IPS-18a (cell line): ENCODE measurements at regions not wholly inside any gene's neighbourhood (a gene's known extent, or its start where the extent isn't known, plus 50 kb on each side); places are given as distances from the start of the nearest gene placed in this dataset.
"Not testable (repeated sequence)": the region's sequence is repeated elsewhere in the genome, so short reads cannot be mapped to it uniquely, and the experiment has no call there.

Source experiments
- H3K27ac ChIP-seq: one replicate; pipeline ENCODE4 v1.5.1; 2013; ENCODE audit warnings: low read length
- H3K27me3 ChIP-seq: one replicate; pipeline ENCODE4 v1.6.1; 2013; ENCODE audit warnings: mild to moderate bottlenecking, low read length; ENCODE audit not compliant: control insufficient read depth, insufficient read depth
- H3K36me3 ChIP-seq: one replicate; pipeline ENCODE4 v1.6.1; 2013; ENCODE audit warnings: low read depth, low read length; ENCODE audit not compliant: control insufficient read depth
- H3K4me1 ChIP-seq: one replicate; pipeline ENCODE4 v1.6.1; 2013; ENCODE audit warnings: low read depth, low read length; ENCODE audit not compliant: control insufficient read depth
- H3K4me3 ChIP-seq: one replicate; pipeline ENCODE4 v1.5.1; 2013; ENCODE audit warnings: low read length
- H3K9ac ChIP-seq: one replicate; pipeline ENCODE4 v1.6.1; 2013; ENCODE audit warnings: mild to moderate bottlenecking, low read length, moderate library complexity
- H3K9me3 ChIP-seq: one replicate; pipeline ENCODE4 v1.6.1; 2013; ENCODE audit warnings: low read depth, low read length; ENCODE audit not compliant: control insufficient read depth

- not testable (repeated sequence) for H3K4me1 ChIP-seq, H3K4me3 ChIP-seq, H3K36me3 ChIP-seq, H3K27me3 ChIP-seq, H3K9ac ChIP-seq, H3K27ac ChIP-seq, H3K9me3 ChIP-seq
Observed at GRCh38 chr10:64810046-64810445, 1288.8 kb downstream of the REEP3 start.

- no peak overlapping the region for H3K27ac ChIP-seq
- no peaks in the 10 kb centered on the region for H3K36me3 ChIP-seq
- H3K9me3 ChIP-seq = no peaks in the 10 kb centered on the region
- no peak overlapping the region for H3K9ac ChIP-seq
- H3K4me3 ChIP-seq = no peak overlapping the region
- H3K4me1 ChIP-seq = no peaks in the 10 kb centered on the region
- no peaks in the 10 kb centered on the region for H3K27me3 ChIP-seq
Observed at GRCh38 chr10:64813391-64813790, 1292.2 kb downstream of the REEP3 start.

GRCh38 chr10:64814201-64814600 is 1293.0 kb downstream of the REEP3 start:
- Histone ChIP-seq H3K27ac (no peak overlapping the region), H3K4me3 (no peak overlapping the region), H3K36me3 (no peaks in the 10 kb centered on the region), H3K4me1 (no peaks in the 10 kb centered on the region), H3K9ac (no peak overlapping the region), H3K9me3 (no peaks in the 10 kb centered on the region), H3K27me3 (no peaks in the 10 kb centered on the region)

- no peak overlapping the region for H3K27ac ChIP-seq
- H3K27me3 ChIP-seq = no peaks in the 10 kb centered on the region
- no peaks in the 10 kb centered on the region for H3K36me3 ChIP-seq
- H3K4me1 ChIP-seq = no peaks in the 10 kb centered on the region
- H3K9me3 ChIP-seq = no peaks in the 10 kb centered on the region
- H3K9ac ChIP-seq = no peak overlapping the region
- H3K4me3 ChIP-seq = no peak overlapping the region
Observed at GRCh38 chr10:64829888-64830412, 1308.7 kb downstream of the REEP3 start.

- Histone ChIP-seq H3K4me1 (no peaks in the 10 kb centered on the region), H3K9me3 (no peaks in the 10 kb centered on the region), H3K36me3 (no peaks in the 10 kb centered on the region), H3K27ac (no peak overlapping the region), H3K4me3 (no peak overlapping the region), H3K9ac (no peak overlapping the region), H3K27me3 (no peaks in the 10 kb centered on the region)
Observed at GRCh38 chr10:64830869-64831268, 1309.7 kb downstream of the REEP3 start.

- Histone ChIP-seq H3K4me1 (no peaks in the 10 kb centered on the region), H3K4me3 (no peak overlapping the region), H3K9me3 (no peaks in the 10 kb centered on the region), H3K9ac (no peak overlapping the region), H3K27me3 (no peaks in the 10 kb centered on the region), H3K36me3 (no peaks in the 10 kb centered on the region), H3K27ac (no peak overlapping the region)
Observed at GRCh38 chr10:64840341-64840740, 1319.1 kb downstream of the REEP3 start.

- Histone ChIP-seq H3K36me3 (no peaks in the 10 kb centered on the region), H3K4me3 (no peak overlapping the region), H3K4me1 (no peaks in the 10 kb centered on the region), H3K27ac (no peak overlapping the region), H3K27me3 (no peaks in the 10 kb centered on the region), H3K9me3 (no peaks in the 10 kb centered on the region), H3K9ac (no peak overlapping the region)
Observed at GRCh38 chr10:64846700-64847099, 1325.5 kb downstream of the REEP3 start.

- no peaks in the 10 kb centered on the region for H3K4me1 ChIP-seq
- no peak overlapping the region for H3K9ac ChIP-seq
- no peak overlapping the region for H3K27ac ChIP-seq
- H3K9me3 ChIP-seq = no peaks in the 10 kb centered on the region
- no peak overlapping the region for H3K4me3 ChIP-seq
- H3K27me3 ChIP-seq = no peaks in the 10 kb centered on the region
- H3K36me3 ChIP-seq = no peaks in the 10 kb centered on the region
Observed at GRCh38 chr10:64855941-64856340, 1334.7 kb downstream of the REEP3 start.

GRCh38 chr10:64859911-64860310 is 1338.7 kb downstream of the REEP3 start:
- Histone ChIP-seq H3K9ac (no peak overlapping the region), H3K27ac (no peak overlapping the region)

GRCh38 chr10:64863836-64864235 is 1342.6 kb downstream of the REEP3 start:
- no peaks in the 10 kb centered on the region for H3K27me3 ChIP-seq
- H3K4me3 ChIP-seq = no peak overlapping the region
- no peak overlapping the region for H3K27ac ChIP-seq
- no peak overlapping the region for H3K9ac ChIP-seq
- H3K4me1 ChIP-seq = peaks cover 12% of the 10 kb centered on the region
- H3K36me3 ChIP-seq = no peaks in the 10 kb centered on the region
- no peaks in the 10 kb centered on the region for H3K9me3 ChIP-seq

More at GRCh38 chr10:64859911-64860310, 1338.7 kb downstream of the REEP3 start:
- H3K4me3 ChIP-seq = no peak overlapping the region
- H3K36me3 ChIP-seq = no peaks in the 10 kb centered on the region
- no peaks in the 10 kb centered on the region for H3K27me3 ChIP-seq
- H3K4me1 ChIP-seq = peaks cover 3% of the 10 kb centered on the region
- no peaks in the 10 kb centered on the region for H3K9me3 ChIP-seq

GRCh38 chr10:64867501-64867962 is 1346.3 kb downstream of the REEP3 start:
- no peak overlapping the region for H3K4me3 ChIP-seq
- no peak overlapping the region for H3K9ac ChIP-seq
- H3K27ac ChIP-seq = no peak overlapping the region
- no peaks in the 10 kb centered on the region for H3K9me3 ChIP-seq
- H3K4me1 ChIP-seq = peaks cover 12% of the 10 kb centered on the region
- H3K36me3 ChIP-seq = no peaks in the 10 kb centered on the region
- no peaks in the 10 kb centered on the region for H3K27me3 ChIP-seq

GRCh38 chr10:64873088-64873487 is 1351.9 kb downstream of the REEP3 start:
- H3K9ac ChIP-seq = no peak overlapping the region
- H3K9me3 ChIP-seq = no peaks in the 10 kb centered on the region
- H3K27ac ChIP-seq = no peak overlapping the region
- no peak overlapping the region for H3K4me3 ChIP-seq
- no peaks in the 10 kb centered on the region for H3K27me3 ChIP-seq
- no peaks in the 10 kb centered on the region for H3K4me1 ChIP-seq
- no peaks in the 10 kb centered on the region for H3K36me3 ChIP-seq
